OCI-LY1 (cell line): ENCODE measurements at regions not wholly inside any gene's neighbourhood (a gene's known extent, or its start where the extent isn't known, plus 50 kb on each side); places are given as distances from the start of the nearest gene placed in this dataset.

Source experiments
- H2AFZ ChIP-seq: fragments of 200-600 bp; sonication (generic), shearing (Covaris generic); 2 replicates; pipeline ENCODE4 v1.6.0; 2014; ENCODE audit warnings: antibody characterized with exemption, mild to moderate bottlenecking, low read length
- H3F3A ChIP-seq: fragments of 200-600 bp; sonication (generic), shearing (Covaris generic); 2 replicates; pipeline ENCODE4 v1.6.0; 2014; ENCODE audit warnings: mild to moderate bottlenecking, antibody characterized with exemption, low read length, moderate library complexity; ENCODE audit not compliant: insufficient read depth
- H3K27ac ChIP-seq: fragments of 200-600 bp; sonication (generic); 2 replicates; pipeline ENCODE4 v1.5.1; 2014; ENCODE audit warnings: low read length, mixed run types, mild to moderate bottlenecking, low read depth; ENCODE audit not compliant: poor library complexity, severe bottlenecking
- H3K27me3 ChIP-seq: fragments of 200-600 bp; sonication (generic); 2 replicates; pipeline ENCODE4 v1.6.0; 2014; ENCODE audit warnings: antibody characterized with exemption, mild to moderate bottlenecking, low read length, moderate library complexity; ENCODE audit not compliant: insufficient read depth
- H3K36me3 ChIP-seq: fragments of 200-600 bp; sonication (generic); 2 replicates; pipeline ENCODE4 v1.6.1; 2014; ENCODE audit warnings: mild to moderate bottlenecking, antibody characterized with exemption, low read length, moderate library complexity, mixed read lengths; ENCODE audit not compliant: insufficient read depth
- H3K4me1 ChIP-seq: fragments of 200-600 bp; sonication (generic); 2 replicates; pipeline ENCODE4 v1.5.1; 2014; ENCODE audit warnings: mild to moderate bottlenecking, low read length, moderate library complexity; ENCODE audit not compliant: insufficient read depth, severe bottlenecking
- H3K4me2 ChIP-seq: fragments of 200-600 bp; sonication (generic), shearing (Covaris generic); 2 replicates; pipeline ENCODE4 v1.6.1; 2014; ENCODE audit warnings: low read length
- H3K4me3 ChIP-seq: fragments of 200-600 bp; sonication (generic); 2 replicates; pipeline ENCODE4 v1.5.1; 2014; ENCODE audit warnings: low read length, low read depth, mild to moderate bottlenecking, mixed read lengths; ENCODE audit not compliant: poor library complexity, severe bottlenecking
- H3K79me2 ChIP-seq: fragments of 200-600 bp; shearing (Covaris generic); 2 replicates; pipeline ENCODE4 v1.6.1; 2016; ENCODE audit warnings: mixed run types, low read length, mixed read lengths; ENCODE audit not compliant: insufficient read depth
- H3K9ac ChIP-seq: fragments of 200-600 bp; sonication (generic), shearing (Covaris generic); 2 replicates; pipeline ENCODE4 v1.6.1; 2014; ENCODE audit warnings: mild to moderate bottlenecking, low read length, mixed read lengths
- H3K9me2 ChIP-seq: fragments of 200-600 bp; sonication (generic), shearing (Covaris generic); 2 replicates; pipeline ENCODE4 v1.6.1; 2014; ENCODE audit warnings: low read depth, mild to moderate bottlenecking, low read length, mixed read lengths
- H3K9me3 ChIP-seq: fragments of 200-600 bp; shearing (Covaris generic); 2 replicates; pipeline ENCODE4 v1.6.1; 2014; ENCODE audit warnings: low read length, mixed read lengths
- H4K20me1 ChIP-seq: fragments of 200-600 bp; sonication (generic), shearing (Covaris generic); 2 replicates; pipeline ENCODE4 v1.6.0; 2016; ENCODE audit warnings: mild to moderate bottlenecking, low read length; ENCODE audit not compliant: insufficient read depth
- CTCF ChIP-seq: fragments of 200-600 bp; sonication (generic), shearing (Covaris generic); IDR thresholded peaks from 2 replicates; pipeline ENCODE4 v1.5.1; 2017; ENCODE audit warnings: mild to moderate bottlenecking, antibody characterized with exemption, low read length, moderate library complexity, mixed read lengths
- EZH2 ChIP-seq: fragments of 200-600 bp; sonication (generic), shearing (Covaris generic); IDR thresholded peaks from 2 replicates; pipeline ENCODE4 v1.8.0; 2017; ENCODE audit warnings: borderline replicate concordance, mixed run types, mild to moderate bottlenecking, antibody characterized with exemption, low read length, moderate library complexity, mixed read lengths

- no peak overlapping the region for H2AFZ ChIP-seq
- no peak overlapping the region for H3K9ac ChIP-seq
- no peaks in the 10 kb centered on the region for H3F3A ChIP-seq
- no peaks in the 10 kb centered on the region for H3K27me3 ChIP-seq
- H4K20me1 ChIP-seq, result no peaks in the 10 kb centered on the region
- no peak for TF ChIP-seq EZH2
- peak; percentile 50 for TF ChIP-seq CTCF
- H3K4me1 ChIP-seq, result no peaks in the 10 kb centered on the region
- no peaks in the 10 kb centered on the region for H3K79me2 ChIP-seq
- no peak overlapping the region for H3K27ac ChIP-seq
- no peaks in the 10 kb centered on the region for H3K9me2 ChIP-seq
- no peaks in the 10 kb centered on the region for H3K36me3 ChIP-seq
- no peak overlapping the region for H3K4me2 ChIP-seq
- H3K4me3 ChIP-seq, result no peak overlapping the region
- H3K9me3 ChIP-seq, result no peaks in the 10 kb centered on the region; the same call in 1 of the 2 replicates
Observed at GRCh38 chr17:22695228-22695619, 1002.9 kb downstream of the KCNJ18 start.

- no peaks in the 10 kb centered on the region for H3K79me2 ChIP-seq
- H3K36me3 ChIP-seq, result no peaks in the 10 kb centered on the region
- H3K4me1 ChIP-seq, result no peaks in the 10 kb centered on the region
- H4K20me1 ChIP-seq, result no peaks in the 10 kb centered on the region
- no peak overlapping the region for H3K9ac ChIP-seq
- H3K9me3 ChIP-seq, result no peaks in the 10 kb centered on the region; the same call in 1 of the 2 replicates
- no peak overlapping the region for H3K27ac ChIP-seq
- H2AFZ ChIP-seq, result no peak overlapping the region
- H3K4me3 ChIP-seq, result no peak overlapping the region
- H3K4me2 ChIP-seq, result no peak overlapping the region
- H3K9me2 ChIP-seq, result no peaks in the 10 kb centered on the region
- no peaks in the 10 kb centered on the region for H3F3A ChIP-seq
- TF ChIP-seq CTCF, result peak; percentile 78
- no peak for TF ChIP-seq EZH2
- H3K27me3 ChIP-seq, result no peaks in the 10 kb centered on the region
Observed at GRCh38 chr17:22703204-22703603, 1010.9 kb downstream of the KCNJ18 start.

- no peak overlapping the region for H3K9ac ChIP-seq
- H3K4me1 ChIP-seq, result no peaks in the 10 kb centered on the region
- H3K4me3 ChIP-seq, result no peak overlapping the region
- H3K9me3 ChIP-seq, result no peaks in the 10 kb centered on the region
- H3K27ac ChIP-seq, result no peak overlapping the region
- no peaks in the 10 kb centered on the region for H3K79me2 ChIP-seq
- H3F3A ChIP-seq, result no peaks in the 10 kb centered on the region
- H2AFZ ChIP-seq, result no peak overlapping the region
- no peaks in the 10 kb centered on the region for H3K27me3 ChIP-seq
- H4K20me1 ChIP-seq, result no peaks in the 10 kb centered on the region
- H3K36me3 ChIP-seq, result no peaks in the 10 kb centered on the region
- H3K9me2 ChIP-seq, result no peaks in the 10 kb centered on the region
- no peak overlapping the region for H3K4me2 ChIP-seq
- TF ChIP-seq EZH2 (no peak), CTCF (no peak)
Observed at GRCh38 chr17:22703786-22704441, 1011.6 kb downstream of the KCNJ18 start.
